DND-41 (cell line): ENCODE measurements at regions not wholly inside any gene's neighbourhood (a gene's known extent, or its start where the extent isn't known, plus 50 kb on each side); places are given as distances from the start of the nearest gene placed in this dataset.

Experiments used
- CTCF ChIP-seq: IDR thresholded peaks from 2 replicates; pipeline ENCODE4 v1.5.1; 2012; ENCODE audit warnings: borderline replicate concordance, low read length, moderate library complexity, mild to moderate bottlenecking; ENCODE audit not compliant: poor library complexity, severe bottlenecking; ENCODE audit errors: extremely low read depth
- EZH2 ChIP-seq: IDR thresholded peaks from 3 replicates; pipeline ENCODE4 v1.6.1; 2012; ENCODE audit warnings: borderline replicate concordance, low read depth, mild to moderate bottlenecking, moderate library complexity, low read length, inconsistent platforms; ENCODE audit not compliant: severe bottlenecking

GRCh38 chr10:105965141-105965540 is 1199.4 kb downstream of the SORCS1 start:
- TF ChIP-seq CTCF, result no peak
- no peak for TF ChIP-seq EZH2
